H1 (cell line): ENCODE measurements at regions not wholly inside any gene's neighbourhood (a gene's known extent, or its start where the extent isn't known, plus 50 kb on each side); places are given as distances from the start of the nearest gene placed in this dataset.

Experiments
- EP300 ChIP-seq, 2 experiments: IDR thresholded peaks; 1 replicate in 1 of 2; 2 replicates in 1 of 2; pipeline ENCODE4 v1.6.1; 2011 to 2012; ENCODE audit warnings: low read depth in 2 of 2, low read length in 2 of 2, mild to moderate bottlenecking in 2 of 2, borderline replicate concordance in 1 of 2, inconsistent platforms in 1 of 2, moderate library complexity in 1 of 2
- JUN ChIP-seq: IDR thresholded peaks from 2 replicates; pipeline ENCODE4 v1.6.1; 2011; ENCODE audit warnings: low read depth, mild to moderate bottlenecking, improper control_type of control experiment, low read length
- MAFK ChIP-seq: IDR thresholded peaks from 2 replicates; pipeline ENCODE4 v1.6.1; 2012; ENCODE audit warnings: low read depth, mild to moderate bottlenecking, improper control_type of control experiment, low read length
- POLR2A ChIP-seq, 2 experiments: IDR thresholded peaks; 1 replicate in 1 of 2; 2 replicates in 1 of 2; pipeline ENCODE4 v1.6.1; 2011; ENCODE audit warnings: low read depth in 2 of 2, low read length in 2 of 2, mild to moderate bottlenecking in 2 of 2; ENCODE audit errors: control extremely low read depth in 1 of 2
- TAF1 ChIP-seq: IDR thresholded peaks from 2 replicates; pipeline ENCODE4 v1.6.1; 2011; ENCODE audit warnings: mild to moderate bottlenecking, low read depth, low read length
- ZNF274 ChIP-seq: IDR thresholded peaks from 2 replicates; pipeline ENCODE4 v1.7.0; 2012; ENCODE audit warnings: low read length, borderline replicate concordance; ENCODE audit errors: extremely low read depth
- TF ChIP-seq, protein P1 (sequence below), 3 experiments: IDR thresholded peaks; 1 replicate in 2 of 3; 2 replicates in 1 of 3; pipeline versions ENCODE4 v1.5.1 to v1.6.1; 2011; ENCODE audit warnings: low read length in 3 of 3, mild to moderate bottlenecking in 3 of 3, inconsistent platforms in 2 of 3, low read depth in 1 of 3, moderate library complexity in 1 of 3; ENCODE audit not compliant: insufficient read depth in 1 of 3; ENCODE audit errors: control extremely low read depth in 1 of 3
- TF ChIP-seq, protein P2 (sequence below): IDR thresholded peaks from 2 replicates; pipeline ENCODE4 v1.6.1; 2012; ENCODE audit warnings: inconsistent platforms

DNA sequence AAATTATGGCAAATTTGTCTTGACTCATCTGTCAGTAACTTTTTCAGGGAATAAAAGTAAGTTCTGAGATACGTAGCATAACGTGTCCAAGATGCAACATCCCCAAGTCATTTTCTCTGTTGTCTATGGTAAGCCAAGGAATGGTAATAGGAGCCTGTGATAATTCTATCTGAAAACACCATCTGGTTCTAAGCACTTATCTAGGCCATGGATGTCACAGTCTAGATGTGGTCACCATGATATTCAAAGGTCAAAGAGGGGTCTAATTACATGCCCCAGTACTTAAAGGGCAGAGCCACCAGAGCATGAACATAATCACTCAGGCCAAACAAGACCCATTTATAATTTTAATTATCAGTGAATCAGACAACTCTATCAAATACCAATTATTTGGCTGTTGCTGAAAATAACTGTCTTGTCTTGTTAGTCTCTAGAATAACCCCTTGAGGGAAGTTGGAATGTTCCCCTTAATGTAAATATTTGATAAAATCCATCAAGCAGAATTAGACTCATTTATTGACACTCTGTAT is 225.1 kb upstream of the MPPED2 start:
- TF ChIP-seq TAF1 (no peak), ZNF274 (no peak), POLR2A (IDR thresholded peaks at IDR 0.05; ENCODE audit: control extremely low read depth in 1 of 2, low read depth in 2 of 2, low read length in 2 of 2) (no peak), EP300 (IDR thresholded peaks at IDR 0.05; ENCODE audit: borderline replicate concordance in 1 of 2, low read depth in 2 of 2, low read length in 2 of 2) (no peak), JUN (no peak), MAFK (no peak)
- TF ChIP-seq, protein P1, sequence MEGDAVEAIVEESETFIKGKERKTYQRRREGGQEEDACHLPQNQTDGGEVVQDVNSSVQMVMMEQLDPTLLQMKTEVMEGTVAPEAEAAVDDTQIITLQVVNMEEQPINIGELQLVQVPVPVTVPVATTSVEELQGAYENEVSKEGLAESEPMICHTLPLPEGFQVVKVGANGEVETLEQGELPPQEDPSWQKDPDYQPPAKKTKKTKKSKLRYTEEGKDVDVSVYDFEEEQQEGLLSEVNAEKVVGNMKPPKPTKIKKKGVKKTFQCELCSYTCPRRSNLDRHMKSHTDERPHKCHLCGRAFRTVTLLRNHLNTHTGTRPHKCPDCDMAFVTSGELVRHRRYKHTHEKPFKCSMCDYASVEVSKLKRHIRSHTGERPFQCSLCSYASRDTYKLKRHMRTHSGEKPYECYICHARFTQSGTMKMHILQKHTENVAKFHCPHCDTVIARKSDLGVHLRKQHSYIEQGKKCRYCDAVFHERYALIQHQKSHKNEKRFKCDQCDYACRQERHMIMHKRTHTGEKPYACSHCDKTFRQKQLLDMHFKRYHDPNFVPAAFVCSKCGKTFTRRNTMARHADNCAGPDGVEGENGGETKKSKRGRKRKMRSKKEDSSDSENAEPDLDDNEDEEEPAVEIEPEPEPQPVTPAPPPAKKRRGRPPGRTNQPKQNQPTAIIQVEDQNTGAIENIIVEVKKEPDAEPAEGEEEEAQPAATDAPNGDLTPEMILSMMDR (IDR thresholded peaks at IDR 0.05; ENCODE audit: control extremely low read depth in 1 of 3, insufficient read depth in 1 of 3, low read depth in 1 of 3, low read length in 3 of 3), result no peak
- TF ChIP-seq, protein P2, sequence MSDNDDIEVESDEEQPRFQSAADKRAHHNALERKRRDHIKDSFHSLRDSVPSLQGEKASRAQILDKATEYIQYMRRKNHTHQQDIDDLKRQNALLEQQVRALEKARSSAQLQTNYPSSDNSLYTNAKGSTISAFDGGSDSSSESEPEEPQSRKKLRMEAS, result no peak
